Thymus (tissue), 11 donors: ENCODE measurements at regions not wholly inside any gene's neighbourhood (a gene's known extent, or its start where the extent isn't known, plus 50 kb on each side); places are given as distances from the start of the nearest gene placed in this dataset.

Experiments used
- DNase-seq, 9 donors: peaks; one replicate each; pipeline ENCODE4 v3.0.0-alpha.2; 2013; ENCODE audit warnings: low spot score in 9 of 9, low read depth in 6 of 9, missing footprints in 1 of 9
- H3K27ac ChIP-seq, 2 donors: one replicate each; pipeline ENCODE4 v1.5.1; 2013; ENCODE audit warnings: control low read depth in 1 of 2, low read depth in 1 of 2, low read length in 1 of 2, mild to moderate bottlenecking in 1 of 2, moderate library complexity in 1 of 2
- H3K27me3 ChIP-seq, 2 donors: one replicate each; pipeline ENCODE4 v1.5.1; 2013; ENCODE audit warnings: low read length in 1 of 2; ENCODE audit not compliant: control insufficient read depth in 2 of 2, insufficient read depth in 1 of 2
- H3K36me3 ChIP-seq, 2 donors: one replicate each; pipeline ENCODE4 v1.5.1; 2013; ENCODE audit warnings: low read length in 1 of 2, mild to moderate bottlenecking in 1 of 2, moderate library complexity in 1 of 2; ENCODE audit not compliant: control insufficient read depth in 2 of 2, insufficient read depth in 2 of 2
- H3K4me1 ChIP-seq, 2 donors: one replicate each; pipeline ENCODE4 v1.5.1; 2013; ENCODE audit warnings: low read length in 2 of 2; ENCODE audit not compliant: control insufficient read depth in 2 of 2, insufficient read depth in 2 of 2
- H3K4me3 ChIP-seq, 2 donors: one replicate each; pipeline ENCODE4 v1.5.1; 2013; ENCODE audit warnings: low read length in 2 of 2, control low read depth in 1 of 2, mild to moderate bottlenecking in 1 of 2
- H3K9me3 ChIP-seq, 2 donors: one replicate each; pipeline ENCODE4 v1.5.1; 2013; ENCODE audit warnings: low read length in 1 of 2, mild to moderate bottlenecking in 1 of 2; ENCODE audit not compliant: control insufficient read depth in 2 of 2, insufficient read depth in 1 of 2
- WGBS: extraction: QIAGEN DNeasy Blood & Tissue Kit; methylation state at CpG from one replicate; pipeline ENCODE4 v1.1.7; 2013; 5-methylcytosine and 5-hydroxymethylcytosine counted together
- donor health status: healthy.

DNA sequence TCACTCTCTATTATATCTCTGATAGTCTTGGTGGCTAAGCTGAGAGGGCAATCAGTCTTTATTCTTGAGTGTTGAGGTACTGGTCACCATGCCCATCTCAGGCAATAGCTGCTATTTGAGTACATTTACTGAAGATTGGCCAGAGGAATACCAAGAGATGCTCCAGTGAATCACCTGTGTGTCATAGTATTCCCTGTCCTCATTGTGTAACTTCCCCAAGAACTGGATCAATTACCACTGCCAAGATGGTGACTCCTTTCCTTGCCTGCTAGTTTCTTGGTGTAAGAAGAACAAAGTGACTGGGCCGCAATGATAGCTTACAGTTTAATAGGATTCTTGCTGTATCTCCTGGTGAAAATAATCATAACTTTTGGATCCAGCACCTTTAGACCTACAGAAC lies 418.7 kb upstream of the KIF2A start:
- Histone ChIP-seq H3K4me1 (no peaks in the 10 kb centered on the region), H3K36me3 (no peaks in the 10 kb centered on the region), H3K27ac (no peak overlapping the region), H3K4me3 (no peak overlapping the region), H3K27me3 (no peaks in the 10 kb centered on the region), H3K9me3 (no peaks in the 10 kb centered on the region)
- no peak for DNase-seq
- WGBS: 100% methylated on average over 1 of the region's 1 CpG

DNA sequence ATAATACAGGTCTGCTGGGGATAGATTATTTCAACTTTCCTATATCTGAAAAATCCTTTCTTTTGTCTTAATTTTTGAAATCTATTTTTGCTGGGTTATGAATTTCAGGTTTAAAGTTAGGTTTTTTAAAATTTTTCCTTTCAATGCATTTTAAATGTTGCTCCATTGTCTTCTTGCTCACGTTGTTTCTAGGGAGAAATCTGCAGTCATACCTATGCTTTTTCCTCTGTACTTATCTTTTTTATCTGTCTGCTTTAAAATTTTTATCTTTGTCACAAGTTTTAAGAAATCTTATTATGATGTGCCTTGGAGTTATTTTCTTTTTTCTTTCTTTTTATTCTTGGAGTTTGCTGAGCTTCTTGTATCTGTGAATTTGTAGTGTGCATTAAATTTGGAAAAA lies 412.0 kb upstream of the KIF2A start:
- no peak overlapping the region for H3K4me3 ChIP-seq
- no peaks in the 10 kb centered on the region for H3K4me1 ChIP-seq
- no peaks in the 10 kb centered on the region for H3K27me3 ChIP-seq
- WGBS: 87% methylated on average over 1 of the region's 1 CpG
- no peak overlapping the region for H3K27ac ChIP-seq
- no peaks in the 10 kb centered on the region for H3K36me3 ChIP-seq
- H3K9me3 ChIP-seq: no peaks in the 10 kb centered on the region
- DNase-seq: no peak

DNA sequence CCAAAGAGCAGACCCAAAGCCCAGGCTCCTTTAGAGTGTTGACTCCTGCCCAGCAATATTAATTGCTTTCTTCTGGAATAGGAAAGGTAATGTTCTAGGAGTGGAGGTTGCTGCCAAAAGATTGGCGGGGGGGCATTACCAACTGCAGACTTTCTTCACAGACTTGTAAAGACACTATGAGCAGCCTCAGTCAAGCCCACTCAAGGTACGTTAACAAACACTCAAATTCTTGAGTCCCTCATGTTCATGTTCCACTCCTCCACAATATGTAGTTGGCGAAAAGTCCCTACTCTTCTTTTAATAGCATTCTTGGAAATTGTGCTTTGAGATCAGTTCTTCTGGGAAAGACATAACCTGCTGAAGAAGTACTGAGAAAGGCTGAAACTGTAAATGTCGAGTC lies 409.2 kb upstream of the KIF2A start:
- H3K9me3 ChIP-seq: no peaks in the 10 kb centered on the region
- no peak for DNase-seq
- H3K4me1 ChIP-seq: no peaks in the 10 kb centered on the region
- no peaks in the 10 kb centered on the region for H3K36me3 ChIP-seq
- WGBS: 93% methylated on average over 4 of the region's 4 CpGs
- H3K27me3 ChIP-seq: no peaks in the 10 kb centered on the region
- no peak overlapping the region for H3K27ac ChIP-seq
- no peak overlapping the region for H3K4me3 ChIP-seq

DNA sequence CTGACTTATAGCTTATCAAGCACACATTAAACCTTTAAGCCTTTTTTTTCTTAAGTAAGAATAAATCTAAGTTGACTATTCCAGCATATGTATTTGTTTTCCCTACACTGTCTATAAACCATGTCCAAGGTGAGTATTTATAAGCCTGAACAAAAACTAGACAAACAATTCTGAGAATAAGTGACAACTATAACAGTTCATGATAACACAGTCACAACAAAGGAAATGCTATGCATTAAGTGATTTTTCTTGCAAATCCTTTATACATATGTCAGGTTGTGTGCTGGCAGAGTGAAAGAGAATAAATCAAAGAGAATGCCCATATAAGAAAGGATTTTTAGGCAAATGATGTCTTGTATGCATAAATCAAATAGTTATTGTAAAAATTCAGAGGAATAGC lies 408.8 kb upstream of the KIF2A start:
- Histone ChIP-seq H3K36me3 (no peaks in the 10 kb centered on the region), H3K4me3 (no peak overlapping the region), H3K4me1 (no peaks in the 10 kb centered on the region)

DNA sequence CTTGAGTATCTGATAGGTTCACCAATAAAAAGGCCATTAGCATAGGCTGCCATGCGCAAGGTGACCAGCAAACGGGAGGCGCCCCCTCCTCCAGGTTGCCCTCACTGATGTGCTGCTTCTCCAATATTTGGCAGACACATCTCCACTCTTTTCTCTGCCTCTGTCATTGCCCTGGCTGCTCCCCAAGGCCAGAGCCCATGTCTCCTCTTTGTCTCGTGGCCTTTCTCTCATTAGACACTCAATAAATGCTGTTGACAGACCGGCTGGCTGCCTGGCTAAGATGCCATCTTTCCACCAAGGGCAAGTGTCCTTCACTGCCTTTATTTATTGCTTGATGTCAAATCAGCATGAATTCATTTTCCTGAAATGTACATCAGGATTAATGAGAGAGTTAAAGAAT lies 404.0 kb upstream of the KIF2A start:
- H3K27me3 ChIP-seq: no peaks in the 10 kb centered on the region
- H3K4me1 ChIP-seq: no peaks in the 10 kb centered on the region
- 93% methylated on average over 5 of the region's 5 CpGs for WGBS
- no peaks in the 10 kb centered on the region for H3K9me3 ChIP-seq
- no peak overlapping the region for H3K27ac ChIP-seq
- H3K4me3 ChIP-seq: no peak overlapping the region
- DNase-seq: no peak
- H3K36me3 ChIP-seq: no peaks in the 10 kb centered on the region

More for the DNA sequence above, 408.8 kb upstream of the KIF2A start:
- H3K9me3 ChIP-seq: no peaks in the 10 kb centered on the region
- no peak for DNase-seq
- no peak overlapping the region for H3K27ac ChIP-seq
- H3K27me3 ChIP-seq: no peaks in the 10 kb centered on the region

DNA sequence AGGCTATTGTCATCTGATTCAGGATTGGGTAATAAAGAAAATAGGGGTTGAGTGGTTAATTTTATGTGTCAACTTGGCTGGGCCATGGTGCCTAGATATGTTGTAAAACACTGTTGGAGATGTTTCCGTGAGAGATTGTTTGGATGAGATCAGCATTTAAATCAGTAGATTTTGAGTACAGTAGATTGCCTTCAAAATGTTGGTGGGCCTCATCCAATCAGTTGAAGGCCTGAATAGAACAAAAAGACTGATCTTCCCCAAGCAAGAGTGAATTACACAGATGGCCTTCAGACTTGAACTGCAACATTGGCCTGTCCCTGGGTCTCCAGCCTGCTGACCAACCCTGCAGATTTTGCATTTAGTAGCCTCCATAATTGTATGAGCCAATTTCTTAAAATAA lies 401.3 kb upstream of the KIF2A start:
- Histone ChIP-seq H3K4me1 (no peaks in the 10 kb centered on the region), H3K27ac (no peak overlapping the region), H3K9me3 (no peaks in the 10 kb centered on the region), H3K36me3 (no peaks in the 10 kb centered on the region), H3K4me3 (no peak overlapping the region), H3K27me3 (no peaks in the 10 kb centered on the region)
- WGBS: 97% methylated on average over 1 of the region's 1 CpG
- DNase-seq: no peak

DNA sequence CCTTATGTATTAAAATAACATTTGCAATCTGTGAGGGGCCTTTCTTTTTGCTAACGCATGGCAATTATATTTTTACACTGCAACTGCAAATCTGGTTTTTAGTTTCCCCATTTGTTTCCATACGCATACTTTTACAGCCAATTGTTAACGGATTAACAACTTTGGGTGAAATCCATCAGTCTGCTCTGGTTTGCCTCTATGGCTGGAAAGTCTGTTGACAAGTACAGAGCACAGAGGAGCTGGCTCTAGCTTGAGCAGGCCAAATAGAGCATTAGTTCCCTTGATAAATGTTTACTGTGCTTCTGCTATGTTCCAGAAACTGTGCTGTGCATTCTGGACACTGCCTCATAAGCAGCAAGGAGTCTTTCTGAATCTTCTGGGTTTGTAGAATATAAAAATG lies 400.4 kb upstream of the KIF2A start:
- no peak for DNase-seq
- Histone ChIP-seq H3K27ac (no peak overlapping the region), H3K27me3 (no peaks in the 10 kb centered on the region), H3K9me3 (no peaks in the 10 kb centered on the region), H3K36me3 (no peaks in the 10 kb centered on the region), H3K4me3 (no peak overlapping the region), H3K4me1 (no peaks in the 10 kb centered on the region)
- 95% methylated on average over 3 of the region's 3 CpGs for WGBS

DNA sequence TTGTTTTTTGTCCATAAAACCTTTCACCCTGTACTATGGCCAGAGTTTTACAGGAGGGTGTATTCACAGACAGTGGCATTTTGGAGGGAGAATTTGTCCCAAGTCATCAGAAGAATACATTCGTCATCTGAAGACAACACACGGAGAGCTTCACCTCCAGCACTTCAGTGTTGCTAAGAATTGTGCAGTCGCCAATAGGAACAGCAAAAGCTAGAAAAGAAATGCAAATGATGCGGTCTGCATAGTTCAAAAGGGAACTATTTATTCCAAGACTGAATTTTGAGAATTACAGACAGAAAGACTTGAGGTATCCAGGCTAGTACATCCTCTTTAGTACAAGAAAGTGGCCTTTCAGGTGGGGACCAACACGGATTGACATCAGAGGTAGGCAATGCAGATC lies 399.2 kb upstream of the KIF2A start:
- H3K4me1 ChIP-seq: no peaks in the 10 kb centered on the region
- peaks cover 0 to 3% of the 10 kb centered on the region in 2 donors for H3K9me3 ChIP-seq
- DNase-seq: no peak
- H3K4me3 ChIP-seq: no peak overlapping the region
- H3K27me3 ChIP-seq: no peaks in the 10 kb centered on the region
- 85% methylated on average over 5 of the region's 5 CpGs for WGBS
- H3K27ac ChIP-seq: no peak overlapping the region
- no peaks in the 10 kb centered on the region for H3K36me3 ChIP-seq

DNA sequence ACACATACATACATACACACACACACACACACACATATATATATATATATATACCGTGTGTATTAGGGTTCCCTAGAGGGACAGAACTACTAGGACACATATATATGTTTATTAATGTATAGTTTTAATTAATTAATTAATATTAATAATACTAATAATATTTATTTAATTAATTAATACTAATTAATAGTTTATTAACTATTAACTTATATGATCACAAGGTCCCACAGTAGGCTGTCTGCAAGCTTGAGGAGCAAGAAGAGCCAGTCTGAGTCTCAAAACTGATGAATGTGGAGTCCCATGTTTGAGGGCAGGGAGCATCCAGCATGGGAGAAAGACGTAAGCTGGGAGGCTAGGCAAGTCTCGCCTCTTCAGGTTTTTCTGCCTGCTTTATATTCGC lies 398.0 kb upstream of the KIF2A start:
- DNase-seq: no peak
- Histone ChIP-seq H3K27me3 (no peaks in the 10 kb centered on the region), H3K4me1 (no peaks in the 10 kb centered on the region), H3K36me3 (no peaks in the 10 kb centered on the region), H3K27ac (no peak overlapping the region), H3K9me3 (peaks cover 0 to 3% of the 10 kb centered on the region in 2 donors), H3K4me3 (no peak overlapping the region)
- 97% methylated on average over 4 of the region's 4 CpGs for WGBS

DNA sequence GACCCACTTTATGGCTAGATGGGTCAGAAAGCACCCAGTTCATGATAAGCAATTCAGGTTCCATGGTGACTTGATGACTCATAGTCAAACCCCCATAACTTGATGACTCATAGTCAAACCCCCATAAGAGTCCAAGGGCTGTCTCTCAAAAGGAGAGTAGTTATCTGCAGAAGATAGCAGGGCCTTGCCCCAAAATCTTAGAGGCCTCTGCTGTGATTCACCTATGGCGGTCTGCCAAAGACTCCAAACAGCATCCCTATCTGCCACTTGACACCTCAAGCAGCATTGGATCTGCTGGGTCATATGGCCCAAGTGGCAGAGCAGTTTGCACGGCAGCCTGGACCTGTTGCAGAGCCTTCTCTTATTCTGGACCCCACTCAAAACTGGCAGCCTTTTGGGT lies 395.2 kb upstream of the KIF2A start:
- 94% methylated on average over 2 of the region's 2 CpGs for WGBS
- no peak overlapping the region for H3K4me3 ChIP-seq
- no peak for DNase-seq
- H3K4me1 ChIP-seq: no peaks in the 10 kb centered on the region
- H3K27ac ChIP-seq: no peak overlapping the region
- no peaks in the 10 kb centered on the region for H3K27me3 ChIP-seq
- no peaks in the 10 kb centered on the region for H3K36me3 ChIP-seq
- peaks cover 0 to 3% of the 10 kb centered on the region in 2 donors for H3K9me3 ChIP-seq
